ENCODE measurements at regions not wholly inside any gene's neighbourhood (a gene's known extent, or its start where the extent isn't known, plus 50 kb on each side); places are given as distances from the start of the nearest gene placed in this dataset.

DNA sequence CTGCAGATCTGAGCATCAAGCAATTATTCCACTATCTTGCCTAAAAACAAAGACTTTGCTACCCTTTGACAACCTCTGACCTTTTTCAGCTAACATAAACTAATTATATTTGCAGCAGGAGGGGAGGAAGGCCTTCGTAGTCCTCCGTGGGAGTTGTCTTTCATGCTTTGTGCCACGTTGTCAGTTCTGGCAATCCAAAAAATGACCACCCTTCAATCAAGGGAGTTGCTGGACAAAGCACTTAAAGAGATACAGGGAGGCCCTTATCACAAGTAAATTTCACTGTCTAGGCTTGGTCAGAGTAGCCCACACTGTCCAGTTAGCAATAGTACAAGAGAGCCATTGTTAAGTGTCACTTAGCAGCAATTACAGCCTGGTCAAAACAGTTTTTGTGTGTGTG lies 578.9 kb downstream of the HAO1 start:
- DNase-seq (ENCODE audit: low spot score), result no peak
- H3K4me1 Mint-ChIP-seq (ENCODE audit: low read depth in 2 of 2), result no peaks in the 10 kb centered on the region
- no peak overlapping the region for H3K27ac Mint-ChIP-seq
- ATAC-seq, result no peak
- H3K9me3 Mint-ChIP-seq, result peaks cover 15% of the 10 kb centered on the region
- H3K4me3 Mint-ChIP-seq, result no peak overlapping the region
- no peaks in the 10 kb centered on the region for H3K27me3 Mint-ChIP-seq
- H3K36me3 Mint-ChIP-seq, result peaks cover 7% of the 10 kb centered on the region

DNA sequence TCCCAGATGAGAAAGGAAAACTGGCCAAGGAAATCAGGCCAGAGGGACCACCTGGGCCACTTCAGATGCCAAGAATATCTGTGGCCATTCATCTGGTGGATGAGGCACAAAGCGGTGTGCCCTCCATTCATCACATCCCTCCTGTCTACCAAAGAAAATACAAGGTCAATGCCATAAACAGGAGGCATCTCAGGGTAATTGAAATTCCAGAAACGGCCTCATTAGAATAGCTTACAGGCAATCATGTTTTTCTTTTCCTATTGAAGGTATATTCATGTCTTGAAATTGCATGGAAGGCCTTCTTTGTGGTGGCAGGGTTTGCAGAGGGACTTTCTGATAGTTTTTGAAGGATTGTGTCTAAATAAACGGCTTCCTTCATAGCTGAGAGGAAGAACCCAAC lies 578.3 kb downstream of the HAO1 start:
- DNase-seq (ENCODE audit: low spot score) (no peak), ATAC-seq (no peak)
- Mint-ChIP-seq H3K27me3 (no peaks in the 10 kb centered on the region), H3K9me3 (peaks cover 15% of the 10 kb centered on the region), H3K4me3 (no peak overlapping the region), H3K27ac (no peak overlapping the region), H3K4me1 (ENCODE audit: low read depth in 2 of 2) (no peaks in the 10 kb centered on the region), H3K36me3 (peaks cover 7% of the 10 kb centered on the region)

DNA sequence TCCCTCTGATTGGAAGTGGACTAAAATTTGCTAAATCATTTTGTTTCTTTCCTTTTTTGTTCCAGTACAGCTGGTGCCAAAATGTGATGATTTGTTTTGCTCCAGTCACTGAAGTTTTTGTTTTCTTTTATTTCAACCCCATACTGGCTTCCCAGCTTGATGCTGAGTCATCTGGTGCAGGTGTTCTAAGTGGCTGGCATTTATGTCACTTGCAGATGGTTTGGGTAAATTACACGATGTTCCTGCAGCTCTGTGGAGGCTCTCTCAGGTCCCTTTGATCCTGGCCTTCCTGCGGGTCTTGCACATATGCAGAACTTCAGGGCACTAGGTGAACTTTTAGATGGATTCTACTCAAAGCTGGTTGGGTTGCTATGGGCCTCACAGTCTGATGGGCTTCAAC lies 577.7 kb downstream of the HAO1 start:
- no peak overlapping the region for H3K27ac Mint-ChIP-seq
- H3K36me3 Mint-ChIP-seq, result peaks cover 7% of the 10 kb centered on the region
- H3K9me3 Mint-ChIP-seq, result peaks cover 15% of the 10 kb centered on the region
- H3K27me3 Mint-ChIP-seq, result no peaks in the 10 kb centered on the region
- no peak for ATAC-seq
- no peak for DNase-seq (ENCODE audit: low spot score)
- H3K4me3 Mint-ChIP-seq, result no peak overlapping the region
- H3K4me1 Mint-ChIP-seq (ENCODE audit: low read depth in 2 of 2), result no peaks in the 10 kb centered on the region

DNA sequence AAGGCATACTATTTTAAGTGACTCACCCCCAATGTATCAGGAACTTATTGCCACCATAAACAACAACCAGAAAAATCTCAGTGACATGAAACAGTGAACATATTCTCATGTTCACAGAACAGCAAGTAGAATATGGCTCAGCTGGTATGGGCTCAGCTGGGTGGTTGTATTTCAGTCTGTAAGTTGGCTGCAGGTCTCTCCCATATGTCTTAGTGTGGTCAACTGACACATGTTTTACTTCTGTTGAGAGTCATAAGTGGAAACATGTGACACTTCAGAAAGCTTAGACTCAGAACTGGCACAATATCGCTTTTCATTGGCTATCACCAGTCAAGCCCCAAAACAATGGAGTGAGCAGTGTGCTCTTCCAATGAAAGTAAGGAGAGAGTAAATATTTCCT lies 574.1 kb downstream of the HAO1 start:
- DNase-seq (ENCODE audit: low spot score), result no peak
- no peaks in the 10 kb centered on the region for H3K27me3 Mint-ChIP-seq
- ATAC-seq, result no peak
- H3K9me3 Mint-ChIP-seq, result peaks cover 13% of the 10 kb centered on the region
- H3K4me1 Mint-ChIP-seq (ENCODE audit: low read depth in 2 of 2), result no peaks in the 10 kb centered on the region
- no peak overlapping the region for H3K27ac Mint-ChIP-seq
- no peak overlapping the region for H3K4me3 Mint-ChIP-seq
- peaks cover 7% of the 10 kb centered on the region for H3K36me3 Mint-ChIP-seq

DNA sequence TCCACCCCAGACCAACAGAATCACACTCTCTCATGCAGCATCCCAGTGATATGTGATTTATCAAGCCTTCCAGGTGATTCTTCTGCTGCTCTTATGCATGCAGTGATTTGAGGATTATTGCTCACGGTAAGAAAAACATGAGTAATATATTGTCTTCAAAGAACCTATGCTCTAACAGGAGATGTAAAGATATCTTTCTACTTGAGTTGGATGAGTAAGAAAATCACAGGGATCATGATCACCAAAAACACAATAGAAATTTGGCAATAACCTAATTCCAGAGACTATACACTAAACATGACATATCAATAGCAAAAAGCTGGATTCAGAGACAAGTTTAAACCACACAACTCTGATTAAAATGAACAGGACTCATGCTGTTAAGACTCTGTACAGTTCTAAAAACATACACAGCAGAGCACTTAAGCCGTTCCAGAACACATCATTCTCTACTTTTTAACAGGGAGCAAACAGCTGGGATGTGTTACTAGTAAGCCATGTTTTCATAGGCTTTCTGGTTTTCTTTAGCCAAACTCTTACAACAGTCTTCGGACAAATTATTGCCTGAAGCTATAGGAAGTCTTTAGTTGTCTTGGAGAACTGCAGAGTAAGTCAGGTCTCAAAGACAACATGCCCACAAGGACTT lies 568.6 kb downstream of the HAO1 start:
- Mint-ChIP-seq H3K9me3 (peaks cover 4% of the 10 kb centered on the region), H3K4me1 (ENCODE audit: low read depth in 2 of 2) (no peaks in the 10 kb centered on the region), H3K4me3 (no peak overlapping the region), H3K27ac (no peak overlapping the region), H3K27me3 (no peaks in the 10 kb centered on the region), H3K36me3 (no peaks in the 10 kb centered on the region)
- no peak for ATAC-seq
- no peak for DNase-seq (ENCODE audit: low spot score)

DNA sequence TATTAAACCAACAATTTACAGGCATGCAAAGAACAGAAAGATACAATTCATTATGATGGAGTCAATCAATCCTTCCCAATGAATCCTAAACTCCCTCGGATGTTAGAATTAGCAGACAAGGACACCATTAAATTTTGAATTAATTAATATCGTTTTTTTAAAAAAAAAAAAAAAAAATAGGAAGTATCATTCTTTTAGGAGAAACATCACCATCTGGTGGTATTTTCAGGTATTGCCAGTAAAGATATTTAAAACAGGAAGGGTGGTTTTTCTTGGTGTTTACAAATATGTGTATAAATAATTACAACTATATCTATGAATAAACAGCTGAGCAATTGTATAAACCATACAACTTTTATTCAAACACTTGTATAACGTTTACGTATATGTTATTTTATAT lies 564.4 kb downstream of the HAO1 start:
- Mint-ChIP-seq H3K4me3 (no peak overlapping the region), H3K36me3 (no peaks in the 10 kb centered on the region), H3K27me3 (no peaks in the 10 kb centered on the region), H3K27ac (no peak overlapping the region), H3K4me1 (ENCODE audit: low read depth in 2 of 2) (no peaks in the 10 kb centered on the region), H3K9me3 (no peaks in the 10 kb centered on the region)
- DNase-seq (ENCODE audit: low spot score) (no peak), ATAC-seq (no peak)

DNA sequence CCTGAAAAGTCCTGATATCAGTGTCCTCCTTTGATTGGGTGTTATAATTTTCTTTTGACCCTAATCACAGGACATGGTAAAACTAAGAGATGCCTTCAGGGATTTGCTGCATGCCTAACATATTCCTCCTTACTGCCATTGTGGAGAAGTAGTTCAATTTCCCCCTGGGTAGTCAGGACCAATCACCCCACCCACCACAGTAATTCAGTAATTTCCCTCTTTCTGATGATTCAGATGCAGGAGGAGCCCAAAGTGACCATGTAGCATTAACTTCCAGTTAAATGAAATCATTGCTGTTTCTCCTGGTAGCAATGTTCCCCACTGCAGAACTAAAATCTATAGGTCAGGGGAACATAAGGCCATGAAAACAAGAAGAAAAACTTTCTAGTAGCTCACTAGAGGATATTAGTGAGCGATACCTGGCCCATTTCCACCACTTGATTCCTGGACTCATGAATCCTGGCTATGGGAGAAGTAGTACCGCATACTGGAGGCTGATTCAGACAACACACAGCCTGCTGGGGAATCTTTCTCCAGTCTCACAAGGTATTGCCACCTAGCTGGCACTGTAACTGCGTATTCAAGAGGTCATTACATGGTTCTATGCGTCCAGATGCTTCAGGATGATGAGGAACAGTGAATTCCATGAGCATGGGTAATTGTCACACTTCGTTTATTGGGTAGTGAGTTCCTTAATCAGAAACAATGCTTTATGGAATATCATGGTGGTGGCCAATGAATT lies 561.2 kb downstream of the HAO1 start:
- Mint-ChIP-seq H3K27ac (no peak overlapping the region), H3K27me3 (no peaks in the 10 kb centered on the region), H3K36me3 (no peaks in the 10 kb centered on the region), H3K9me3 (peaks cover 3% of the 10 kb centered on the region), H3K4me3 (no peak overlapping the region), H3K4me1 (ENCODE audit: low read depth in 2 of 2) (no peaks in the 10 kb centered on the region)
- DNase-seq (ENCODE audit: low spot score) (no peak), ATAC-seq (no peak)

DNA sequence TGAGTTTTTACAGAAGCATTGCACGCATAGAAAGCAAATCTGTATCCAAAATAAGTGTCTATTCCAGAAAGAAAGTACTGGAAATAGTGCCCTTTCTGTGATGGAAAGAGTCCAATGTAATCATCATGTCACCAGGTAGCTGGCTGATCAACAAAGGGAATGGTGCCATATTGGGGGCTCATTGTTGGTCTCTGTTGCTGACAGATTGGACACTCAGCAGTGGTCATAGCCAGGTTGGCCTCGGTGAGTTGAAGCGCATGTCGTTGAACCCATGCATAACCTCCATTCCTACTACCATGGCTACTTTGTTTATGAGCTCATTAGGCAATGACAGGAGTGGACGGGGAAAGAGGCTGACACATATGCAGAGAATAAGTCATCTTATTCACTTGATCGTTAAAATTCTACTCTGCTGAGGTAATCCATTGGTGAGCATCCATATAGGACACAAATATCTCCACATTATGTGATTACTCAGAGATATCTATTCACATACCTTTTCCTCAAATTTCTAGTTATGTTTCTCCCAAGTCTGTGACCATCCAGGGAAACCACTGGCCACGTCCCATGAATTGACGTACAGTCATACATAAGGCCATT lies 560.5 kb downstream of the HAO1 start:
- Mint-ChIP-seq H3K9me3 (peaks cover 3% of the 10 kb centered on the region), H3K27ac (no peak overlapping the region), H3K36me3 (no peaks in the 10 kb centered on the region), H3K4me3 (no peak overlapping the region), H3K4me1 (ENCODE audit: low read depth in 2 of 2) (no peaks in the 10 kb centered on the region), H3K27me3 (no peaks in the 10 kb centered on the region)
- DNase-seq (ENCODE audit: low spot score), result no peak
- no peak for ATAC-seq

DNA sequence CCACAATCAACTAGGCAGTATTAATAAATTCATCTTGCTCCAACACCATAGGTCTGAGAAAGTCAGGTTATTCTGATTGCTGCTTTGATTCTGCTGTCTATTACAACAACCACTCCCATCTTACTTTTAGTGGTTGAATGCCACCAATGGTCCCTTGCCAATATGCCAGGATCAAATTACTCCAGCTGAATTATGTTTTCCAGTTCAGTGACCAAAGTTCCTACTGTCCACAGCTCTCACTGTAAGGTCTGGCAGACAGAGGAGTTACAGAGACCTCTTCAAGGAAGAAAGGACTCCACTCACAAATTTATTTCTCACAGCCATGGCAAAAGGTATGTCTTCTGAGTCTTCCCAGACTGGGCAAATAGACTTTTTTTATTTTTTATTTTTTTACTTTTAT lies 557.0 kb downstream of the HAO1 start:
- Mint-ChIP-seq H3K27ac (no peak overlapping the region), H3K36me3 (no peaks in the 10 kb centered on the region), H3K4me3 (no peak overlapping the region), H3K4me1 (ENCODE audit: low read depth in 2 of 2) (no peaks in the 10 kb centered on the region), H3K9me3 (peaks cover 12% of the 10 kb centered on the region), H3K27me3 (no peaks in the 10 kb centered on the region)
- ATAC-seq, result no peak
- no peak for DNase-seq (ENCODE audit: low spot score)

DNA sequence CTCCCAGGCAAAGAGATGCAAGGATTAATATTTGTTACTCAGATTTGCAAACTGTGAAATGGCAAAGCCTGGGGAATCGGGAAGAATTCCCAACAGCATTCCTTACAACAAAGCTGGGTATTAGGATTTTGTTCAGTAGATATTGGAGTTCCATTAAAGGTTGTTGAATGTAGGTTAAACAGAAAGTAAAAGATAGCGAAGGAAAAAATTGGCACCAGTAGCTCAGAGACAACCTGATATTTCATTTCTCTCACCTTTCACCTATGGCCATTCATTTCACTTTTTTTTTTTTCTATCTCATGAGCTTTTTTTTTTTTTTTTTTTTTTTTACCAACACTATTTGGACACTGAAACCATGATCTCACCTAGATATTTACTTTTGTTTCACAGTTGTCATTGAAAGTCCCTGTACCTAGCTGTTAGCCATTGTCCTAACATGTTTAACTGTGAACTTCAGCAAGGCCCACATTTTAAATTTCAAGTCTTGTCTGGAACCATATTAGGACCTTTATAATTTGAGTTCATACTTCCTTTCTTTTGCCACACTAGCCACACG lies 552.5 kb downstream of the HAO1 start:
- DNase-seq (ENCODE audit: low spot score) (no peak), ATAC-seq (no peak)
- Mint-ChIP-seq H3K4me1 (ENCODE audit: low read depth in 2 of 2) (no peaks in the 10 kb centered on the region), H3K27me3 (no peaks in the 10 kb centered on the region), H3K4me3 (no peak overlapping the region), H3K9me3 (peaks cover 11% of the 10 kb centered on the region), H3K36me3 (no peaks in the 10 kb centered on the region), H3K27ac (no peak overlapping the region)

DNA sequence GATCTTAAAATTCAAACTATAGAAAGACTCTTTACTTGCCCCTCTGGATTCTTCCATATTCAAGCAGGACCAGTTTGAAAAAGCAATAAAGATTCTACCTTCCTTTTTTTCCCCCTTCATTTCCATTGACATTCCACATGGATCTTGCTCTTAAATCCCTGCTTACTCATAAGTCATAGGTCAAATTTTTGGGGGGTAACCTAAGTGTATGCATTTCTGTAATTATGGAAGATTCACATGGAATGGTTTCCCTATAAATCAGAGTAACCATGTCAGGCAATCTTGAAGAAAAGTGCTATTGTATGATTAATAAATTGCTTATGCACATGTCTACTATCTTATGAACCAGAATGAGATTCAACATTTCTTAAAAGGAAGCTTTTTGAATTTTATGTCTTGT lies 551.0 kb downstream of the HAO1 start:
- H3K4me3 Mint-ChIP-seq, result no peak overlapping the region

DNA sequence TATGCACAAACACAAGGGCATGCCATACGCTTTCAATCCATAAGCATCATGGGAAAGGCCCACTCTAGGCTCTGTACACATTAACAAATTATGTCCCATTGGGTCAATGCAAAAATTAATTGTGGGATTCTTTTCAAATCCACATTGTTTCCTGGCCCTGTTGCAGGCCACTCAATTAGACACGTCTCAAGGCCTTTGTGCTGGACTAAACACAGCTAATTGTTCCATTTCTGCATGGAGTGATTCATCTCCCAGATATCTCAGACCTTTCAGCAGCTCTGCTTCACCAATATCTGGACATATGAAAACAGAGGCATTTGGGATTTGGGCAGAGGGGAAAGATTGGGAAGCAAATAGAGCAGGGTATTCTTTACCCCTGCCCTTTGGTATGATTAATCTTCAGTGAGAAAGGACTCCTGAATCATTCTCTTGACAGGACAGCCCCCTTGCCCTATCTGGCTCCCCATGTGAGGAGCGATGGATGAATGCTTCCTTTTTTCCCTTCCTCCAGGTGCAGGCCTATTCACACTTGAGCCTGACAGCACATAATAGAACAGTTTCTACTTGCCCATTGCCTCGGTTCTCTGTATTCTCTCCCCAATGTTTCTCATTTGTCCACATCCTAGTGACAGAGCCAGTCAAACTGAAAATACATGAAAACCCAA lies 547.6 kb downstream of the HAO1 start:
- Mint-ChIP-seq H3K9me3 (peaks cover 4% of the 10 kb centered on the region), H3K27ac (no peak overlapping the region), H3K27me3 (no peaks in the 10 kb centered on the region), H3K4me3 (no peak overlapping the region), H3K4me1 (ENCODE audit: low read depth in 2 of 2) (no peaks in the 10 kb centered on the region), H3K36me3 (no peaks in the 10 kb centered on the region)
- DNase-seq (ENCODE audit: low spot score), result no peak
- ATAC-seq, result no peak

More for the DNA sequence above, 551.0 kb downstream of the HAO1 start:
- H3K9me3 Mint-ChIP-seq, result peaks cover 10% of the 10 kb centered on the region
- no peak for ATAC-seq
- no peak for DNase-seq (ENCODE audit: low spot score)
- H3K27ac Mint-ChIP-seq, result no peak overlapping the region
- no peaks in the 10 kb centered on the region for H3K4me1 Mint-ChIP-seq (ENCODE audit: low read depth in 2 of 2)
- H3K27me3 Mint-ChIP-seq, result no peaks in the 10 kb centered on the region
- no peaks in the 10 kb centered on the region for H3K36me3 Mint-ChIP-seq

DNA sequence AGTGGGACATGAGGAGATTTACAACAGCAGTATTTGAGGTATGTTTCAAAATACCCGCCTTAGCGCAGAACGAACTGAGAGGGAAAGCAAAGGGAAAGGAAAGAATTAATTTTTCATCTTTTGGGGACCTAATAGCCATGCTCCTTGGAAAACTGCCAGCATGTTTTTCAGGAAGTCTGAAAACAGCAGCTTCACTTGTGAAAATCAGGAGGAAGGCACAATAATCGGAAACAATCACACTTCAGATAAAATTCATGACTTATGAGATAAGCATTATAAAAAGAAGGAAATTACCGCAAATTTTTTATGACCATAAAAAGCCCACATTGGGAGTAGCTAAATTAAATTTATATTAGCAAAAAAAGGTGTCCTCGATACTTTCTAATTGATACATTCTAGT lies 541.1 kb downstream of the HAO1 start:
- Mint-ChIP-seq H3K4me1 (ENCODE audit: low read depth in 2 of 2) (no peaks in the 10 kb centered on the region), H3K27ac (no peak overlapping the region), H3K27me3 (no peaks in the 10 kb centered on the region), H3K36me3 (no peaks in the 10 kb centered on the region), H3K9me3 (peaks cover 8% of the 10 kb centered on the region), H3K4me3 (no peak overlapping the region)
- DNase-seq (ENCODE audit: low spot score), result no peak
- ATAC-seq, result no peak

DNA sequence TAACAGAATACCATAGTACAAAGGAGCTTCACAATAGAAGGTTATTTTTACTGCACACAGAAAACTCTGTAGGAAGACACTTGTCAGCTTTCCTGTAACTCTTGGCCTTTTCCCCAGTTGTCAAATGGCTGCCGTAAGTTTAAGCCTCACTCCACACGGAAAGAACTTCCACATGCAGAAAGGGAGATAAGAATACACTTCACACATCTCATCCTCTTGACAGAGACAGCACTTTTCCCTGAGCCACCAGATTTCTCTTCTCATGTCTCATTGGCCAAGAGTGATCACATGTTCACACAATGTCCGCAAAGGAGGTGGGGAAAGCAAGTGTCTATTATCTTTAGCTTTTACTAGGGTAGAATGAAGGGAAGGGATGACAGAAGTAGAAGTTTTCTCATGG lies 540.7 kb downstream of the HAO1 start:
- Mint-ChIP-seq H3K36me3 (no peaks in the 10 kb centered on the region), H3K9me3 (peaks cover 8% of the 10 kb centered on the region), H3K4me1 (ENCODE audit: low read depth in 2 of 2) (no peaks in the 10 kb centered on the region), H3K27ac (no peak overlapping the region), H3K4me3 (no peak overlapping the region), H3K27me3 (no peaks in the 10 kb centered on the region)
- no peak for DNase-seq (ENCODE audit: low spot score)
- no peak for ATAC-seq

Measured in natural killer cell treated with Interleukin-12 subunit alpha and Interleukin-12 subunit beta and Interleukin-15 and Interleukin-18, amount 100 ng/mL, for 72 hours (primary cell).